SK-N-SH treated with all-trans-retinoic acid at 6 μM for 48 hours (cell line): ENCODE measurements at regions not wholly inside any gene's neighbourhood (a gene's known extent, or its start where the extent isn't known, plus 50 kb on each side); places are given as distances from the start of the nearest gene placed in this dataset.

Source experiments
- ARNTL ChIP-seq: fragments of 450-650 bp; formaldehyde crosslinking; IDR thresholded peaks from 2 replicates; pipeline ENCODE4 v1.5.0; 2020; ENCODE audit warnings: low read depth, mild to moderate bottlenecking, moderate library complexity, borderline replicate concordance
- PATZ1 ChIP-seq: fragments of 250-450 bp; sonication (Bioruptor Pico); IDR thresholded peaks from 2 replicates; pipeline ENCODE4 v1.8.0; 2020; ENCODE audit warnings: mild to moderate bottlenecking, moderate library complexity, borderline replicate concordance
- RARB ChIP-seq: fragments of 250-450 bp; sonication (Bioruptor Pico); IDR thresholded peaks from 2 replicates; pipeline ENCODE4 v1.8.0; 2021; ENCODE audit warnings: mild to moderate bottlenecking, moderate library complexity

GRCh38 chr10:107899502-107900062, 735.1 kb upstream of the SORCS1 start:
- TF ChIP-seq RARB (CRISPR knock-in tag): no peak
- no peak for TF ChIP-seq PATZ1 (CRISPR knock-in tag)
- TF ChIP-seq ARNTL (CRISPR knock-in tag): no peak
